ENCODE measurements at regions not wholly inside any gene's neighbourhood (a gene's known extent, or its start where the extent isn't known, plus 50 kb on each side); places are given as distances from the start of the nearest gene placed in this dataset.
A peak's percentile ranks its signal among the peaks of the same experiment; 100 is the strongest.

GRCh38 chr9:129282731-129283211, 104.7 kb upstream of the IER5L start (continued):
- TF ChIP-seq GABPA (IDR thresholded peaks at IDR 0.05 in 1 of 2, conservative IDR thresholded peaks at IDR 0.05 in 1 of 2) = no peak
- TF ChIP-seq NR2F2 (IDR thresholded peaks at IDR 0.05) = no peak

- Histone ChIP-seq H3K4me1 (ENCODE audit: control insufficient read depth in 4 of 4, insufficient read depth in 4 of 4, low read length in 3 of 4) (no peaks in the 10 kb centered on the region), H3K27ac (ENCODE audit: low read depth in 1 of 2, low read length in 2 of 2) (no peak overlapping the region), H3K27me3 (ENCODE audit: control insufficient read depth in 4 of 4, insufficient read depth in 4 of 4, low read length in 3 of 4) (no peaks in the 10 kb centered on the region), H3K9ac (ENCODE audit: low read depth in 1 of 2, low read length in 2 of 2) (no peak overlapping the region), H3K36me3 (ENCODE audit: control insufficient read depth in 4 of 4, insufficient read depth in 3 of 4, low read depth in 1 of 4, low read length in 3 of 4) (no peaks in the 10 kb centered on the region), H3K9me3 (ENCODE audit: control insufficient read depth in 4 of 4, low read length in 3 of 4) (no peaks in the 10 kb centered on the region), H3K4me3 (ENCODE audit: low read depth in 1 of 3, low read length in 3 of 3) (peak overlapping the region in 1 of 3 donors; percentile 27)
- TF ChIP-seq RAD21 (IDR thresholded peaks at IDR 0.05) = peak in 1 of 2 donors; percentile 13
- TF ChIP-seq ZBTB33 (IDR thresholded peaks at IDR 0.05) = no peak
- 62% methylated on average over 12 of the region's 12 CpGs for WGBS
- no peak for DNase-seq (ENCODE audit: low spot score)
Measured at GRCh38 chr9:129282272-129282671, 104.2 kb upstream of the IER5L start.

GRCh38 chr9:129281506-129282145, 103.6 kb upstream of the IER5L start:
- no peak overlapping the region for H3K27ac ChIP-seq (ENCODE audit: low read depth in 1 of 2, low read length in 2 of 2)
- H3K36me3 ChIP-seq (ENCODE audit: control insufficient read depth in 4 of 4, insufficient read depth in 3 of 4, low read depth in 1 of 4, low read length in 3 of 4) = no peaks in the 10 kb centered on the region
- H3K27me3 ChIP-seq (ENCODE audit: control insufficient read depth in 4 of 4, insufficient read depth in 4 of 4, low read length in 3 of 4) = no peaks in the 10 kb centered on the region
- DNase-seq (ENCODE audit: low spot score) = no peak
- WGBS = 89% methylated on average over 16 of the region's 16 CpGs
- H3K9me3 ChIP-seq (ENCODE audit: control insufficient read depth in 4 of 4, low read length in 3 of 4) = no peaks in the 10 kb centered on the region
- TF ChIP-seq EGR1 (IDR thresholded peaks at IDR 0.05; ENCODE audit: low read depth in 2 of 2) (no peak), YY1 (IDR thresholded peaks at IDR 0.05) (no peak), JUND (IDR thresholded peaks at IDR 0.05) (no peak), FOXA2 (IDR thresholded peaks at IDR 0.05) (no peak), NR2F2 (IDR thresholded peaks at IDR 0.05) (no peak), HNF4A (conservative IDR thresholded peaks at IDR 0.05) (no peak), FOXA1 (IDR thresholded peaks at IDR 0.05) (no peak), MAX (IDR thresholded peaks at IDR 0.05) (no peak), GABPA (IDR thresholded peaks at IDR 0.05 in 1 of 2, conservative IDR thresholded peaks at IDR 0.05 in 1 of 2) (no peak), RAD21 (IDR thresholded peaks at IDR 0.05) (no peak), ZBTB33 (IDR thresholded peaks at IDR 0.05) (no peak), CTCF (IDR thresholded peaks at IDR 0.05; ENCODE audit: low read depth, low read length, missing input control) (no peak)
- no peak overlapping the region for H3K4me3 ChIP-seq (ENCODE audit: low read depth in 1 of 3, low read length in 3 of 3)
- H3K4me1 ChIP-seq (ENCODE audit: control insufficient read depth in 4 of 4, insufficient read depth in 4 of 4, low read length in 3 of 4) = no peaks in the 10 kb centered on the region
- H3K9ac ChIP-seq (ENCODE audit: low read depth in 1 of 2, low read length in 2 of 2) = no peak overlapping the region
